Endothelial cell of hepatic sinusoid (primary cell): ENCODE measurements at regions not wholly inside any gene's neighbourhood (a gene's known extent, or its start where the extent isn't known, plus 50 kb on each side); places are given as distances from the start of the nearest gene placed in this dataset.

ENCODE experiments used
- in situ Hi-C: cut with HindIII; loops from 2 replicates; pipeline ENCODE4 v1.10.0; 2017; ENCODE audit warnings: low sequenced_read_pairs

- in situ Hi-C loops = no loop called here
These were observed 70.2 kb upstream of the CD93 start for GRCh38 chr20:23156170-23156841.

GRCh38 chr20:23155141-23155590 lies 69.0 kb upstream of the CD93 start:
- in situ Hi-C loops = no loop called here

GRCh38 chr20:23153696-23154341 lies 67.7 kb upstream of the CD93 start:
- in situ Hi-C loops = no loop called here

GRCh38 chr20:23152902-23153301 lies 66.8 kb upstream of the CD93 start:
- in situ Hi-C loops = no loop called here

- in situ Hi-C loops = no loop called here
These were observed 66.3 kb upstream of the CD93 start for GRCh38 chr20:23152308-23152892.

- in situ Hi-C loops = no loop called here
These were observed 65.8 kb upstream of the CD93 start for GRCh38 chr20:23151885-23152284.

DNA sequence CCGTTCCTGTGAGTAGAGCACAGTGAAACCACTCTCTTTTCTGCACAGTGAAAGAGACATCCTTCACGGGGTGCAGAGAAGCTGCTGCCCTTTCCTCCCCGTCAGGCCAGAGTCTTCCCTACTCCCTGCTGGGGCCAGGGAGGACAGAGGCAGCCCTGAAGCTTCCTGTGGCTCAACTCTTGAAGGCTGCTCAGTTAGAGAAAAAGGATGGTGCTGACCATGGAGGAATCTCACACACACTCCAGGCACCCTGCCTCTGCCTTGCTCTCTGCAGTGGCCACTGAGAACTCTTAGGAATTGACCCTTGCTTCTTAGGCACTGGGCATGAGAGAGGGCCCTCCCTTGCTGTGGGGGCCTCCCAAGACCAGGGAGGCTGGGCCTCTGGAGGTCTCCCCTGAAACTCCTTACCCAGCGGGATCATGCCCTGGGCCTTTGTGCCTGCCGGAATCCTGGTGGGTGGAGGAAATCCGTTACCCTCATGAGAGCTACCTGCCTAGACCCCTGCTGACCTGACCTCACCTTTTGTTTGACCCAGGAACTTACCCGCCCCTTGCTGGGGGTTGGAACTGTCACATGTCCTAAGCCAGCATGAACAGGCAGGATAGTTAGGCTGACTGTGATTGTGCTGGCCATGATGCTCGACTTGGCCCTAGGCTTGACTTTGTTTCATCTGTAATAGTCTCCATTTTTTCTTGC lies 65.0 kb upstream of the CD93 start:
- in situ Hi-C loops = no loop called here

DNA sequence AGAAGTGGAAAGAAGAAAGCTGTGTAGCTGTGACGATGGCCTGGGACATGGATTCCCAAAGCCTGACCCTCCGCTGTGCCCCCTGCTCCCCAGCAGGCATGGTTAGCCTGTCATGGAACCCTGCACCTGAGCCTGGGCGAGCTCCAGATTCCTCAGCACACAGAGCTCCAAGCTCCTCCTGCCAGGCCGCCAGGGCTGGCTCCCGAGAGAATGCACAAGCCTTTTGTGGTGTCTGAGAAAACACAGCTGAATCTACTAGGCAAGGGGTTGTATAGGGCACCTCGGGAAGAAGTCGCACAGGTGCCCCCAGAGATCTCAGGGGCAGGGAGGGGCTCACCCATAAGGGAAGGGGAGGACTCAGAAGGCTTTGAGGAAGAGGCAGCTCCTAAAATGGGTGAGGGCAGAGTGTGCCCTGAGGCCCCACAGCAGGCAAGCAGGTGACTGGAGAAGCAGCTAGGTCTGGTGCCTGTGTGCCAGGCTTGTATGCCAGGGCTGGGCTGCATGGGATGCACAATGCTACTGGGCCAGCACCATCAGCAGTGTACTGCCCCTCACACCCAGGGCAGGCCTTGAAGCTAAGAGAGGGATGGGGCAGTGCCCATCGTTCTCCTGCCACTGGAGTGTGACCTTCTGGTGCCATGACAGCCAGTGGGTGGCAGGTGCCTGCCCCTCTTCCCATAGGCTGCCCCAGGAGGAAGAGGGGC lies 64.3 kb upstream of the CD93 start:
- in situ Hi-C loops = no loop called here

DNA sequence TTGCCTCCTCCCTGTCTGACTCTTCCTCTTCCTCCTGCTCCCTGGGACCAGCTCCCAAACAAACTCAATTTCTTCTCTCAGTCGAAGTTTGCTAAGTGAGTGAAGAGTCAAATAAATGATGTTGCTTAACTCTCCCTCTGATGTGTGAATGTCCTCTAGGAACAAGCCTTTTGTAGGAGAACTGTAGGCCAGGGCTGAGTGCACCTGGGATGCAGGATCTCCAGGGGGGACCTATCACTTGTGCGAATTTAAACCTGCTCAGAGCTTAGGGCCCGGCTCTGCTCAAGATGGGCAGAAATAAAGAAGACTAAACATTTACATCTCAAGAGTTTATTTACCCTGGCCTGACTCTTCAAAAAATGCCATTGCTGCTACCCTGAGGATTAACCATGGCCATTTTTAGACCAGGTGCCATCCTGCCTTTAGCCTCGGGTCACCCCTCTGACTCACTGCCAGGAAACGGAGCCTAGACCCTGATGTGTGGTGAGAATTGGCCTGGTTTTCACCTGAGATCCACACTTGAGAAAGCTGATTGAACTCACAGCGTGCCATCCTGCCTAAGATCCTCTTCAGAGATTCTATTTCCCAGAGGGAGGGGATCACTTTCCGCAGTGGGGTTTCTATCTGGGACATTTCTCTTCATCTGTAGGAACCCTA lies 63.6 kb upstream of the CD93 start:
- in situ Hi-C loops = no loop called here

GRCh38 chr20:23148731-23149570 lies 62.8 kb upstream of the CD93 start:
- in situ Hi-C loops = no loop called here

- in situ Hi-C loops = no loop called here
These were observed 62.0 kb upstream of the CD93 start for GRCh38 chr20:23147964-23148730.

- in situ Hi-C loops = no loop called here
These were observed 61.5 kb upstream of the CD93 start for GRCh38 chr20:23147647-23147963.

GRCh38 chr20:23146857-23147637 lies 60.9 kb upstream of the CD93 start:
- in situ Hi-C loops = no loop called here

DNA sequence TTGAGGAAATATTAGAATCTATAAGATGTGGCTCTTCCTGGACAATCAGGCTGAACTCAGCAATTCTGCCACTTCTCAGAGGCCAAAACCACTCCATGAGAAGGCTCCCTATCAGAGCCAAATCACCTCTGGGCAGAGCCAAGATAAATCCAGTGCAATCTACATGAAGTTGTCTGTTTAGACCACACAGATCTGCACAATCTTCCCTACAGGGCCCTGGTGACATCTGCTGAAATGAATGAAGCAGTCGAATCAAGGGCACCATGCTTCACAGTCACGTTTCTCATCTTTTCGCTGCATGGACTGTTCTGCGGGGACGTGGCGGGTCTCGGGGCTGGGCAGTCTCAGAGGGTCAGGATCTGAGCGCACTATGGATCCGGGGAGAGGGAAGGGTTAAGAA lies 60.1 kb upstream of the CD93 start:
- in situ Hi-C loops = no loop called here

DNA sequence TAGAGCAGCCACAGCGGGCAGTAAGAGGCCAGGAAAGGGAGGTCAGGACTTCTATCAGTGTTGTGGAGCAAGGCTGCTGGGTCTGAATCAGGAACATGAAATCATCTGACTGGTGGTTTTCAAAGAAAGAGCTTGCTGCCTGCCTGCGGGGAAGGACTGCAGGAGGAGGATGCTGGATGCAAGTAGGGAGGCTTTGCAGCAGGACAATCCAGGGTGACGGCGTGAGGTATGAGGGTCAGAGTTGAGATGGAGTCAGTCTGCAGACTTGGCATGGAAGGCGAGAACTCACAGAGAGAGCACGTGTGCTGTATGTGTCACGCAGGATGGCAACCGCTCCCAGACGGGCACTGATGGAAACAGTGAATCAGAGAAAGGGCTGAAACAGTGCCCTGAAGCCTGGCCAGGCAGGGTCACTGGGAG lies 59.2 kb upstream of the CD93 start:
- in situ Hi-C loops = no loop called here

- in situ Hi-C loops = no loop called here
These were observed 58.7 kb upstream of the CD93 start for GRCh38 chr20:23144856-23145255.

DNA sequence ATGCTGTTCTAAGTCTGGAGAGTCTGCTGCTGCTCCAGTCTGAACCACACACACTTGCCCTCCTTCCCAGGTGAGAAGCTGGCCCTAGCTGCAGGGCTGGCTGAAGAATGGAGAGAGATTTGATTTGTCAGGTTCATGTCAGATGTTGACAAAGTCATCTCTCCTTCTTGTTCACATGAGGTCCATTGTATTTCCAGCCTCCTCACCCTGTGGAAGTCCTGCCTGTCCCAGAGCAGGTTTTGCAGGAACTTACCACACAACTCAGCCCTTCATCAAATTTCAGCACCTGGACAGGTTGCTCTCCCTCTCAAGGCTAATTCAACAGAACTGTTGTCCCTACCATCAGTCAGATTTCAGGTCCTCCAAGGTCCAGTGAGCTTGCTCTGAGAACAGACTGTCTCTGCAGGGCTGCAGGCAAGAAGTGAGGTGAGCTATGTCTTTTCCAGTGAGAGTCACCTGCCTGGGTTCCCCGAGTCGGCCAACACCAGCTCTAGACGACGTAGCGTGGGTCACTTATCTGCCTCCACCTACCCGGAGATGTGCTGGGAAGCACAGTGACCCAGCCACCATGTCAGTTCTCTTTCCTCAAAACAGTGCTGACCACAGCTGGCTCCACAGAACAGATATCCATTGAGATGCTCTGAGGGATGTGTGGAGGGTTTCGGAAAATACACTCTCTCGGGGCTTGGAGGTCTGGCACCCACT lies 58.0 kb upstream of the CD93 start:
- in situ Hi-C loops = no loop called here

DNA sequence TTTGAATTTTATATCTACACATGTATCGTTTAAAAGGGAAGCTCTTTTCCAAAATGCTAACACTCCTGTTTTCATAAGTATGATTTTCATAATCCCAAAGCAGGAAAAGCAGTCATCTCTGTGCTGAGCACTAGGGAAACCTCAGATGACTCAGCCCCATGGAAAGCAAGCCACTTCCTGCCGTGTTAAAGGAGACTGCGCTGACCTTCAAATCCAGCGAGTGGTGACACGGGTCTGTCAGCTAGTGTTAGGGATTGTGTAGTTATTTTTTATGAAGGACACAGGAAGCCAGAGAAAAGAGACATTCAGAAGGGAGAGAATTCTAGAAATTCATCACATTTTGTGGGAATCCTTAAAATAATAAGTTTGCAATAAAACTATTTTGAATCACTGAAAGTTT lies 57.0 kb upstream of the CD93 start:
- in situ Hi-C loops = no loop called here
